K562 (cell line): ENCODE measurements at regions not wholly inside any gene's neighbourhood (a gene's known extent, or its start where the extent isn't known, plus 50 kb on each side); places are given as distances from the start of the nearest gene placed in this dataset.

Experiments used
- ATAC-seq: fragments of 200-7000 bp; cut with Tn5 transposase; 3 replicates; pipeline ENCODE4 v1.9.1; 2020; ENCODE audit warnings: moderate library complexity
- BruUV-seq: library from RNA; stranded (reverse); fragments of 400-500 nt; replicated peaks from 2 replicates; lab custom pipeline; 2021; lab: Mats Ljungman, UMichigan
- CTCF ChIA-PET: fragments of 300-600 bp; formaldehyde crosslinking; extraction: SDS; loops from one replicate; lab custom pipeline; 2021; ENCODE audit warnings: low intra/inter-chr PET ratio; lab: Yijun Ruan, JAX
- POLR2A ChIA-PET: fragments of 300-600, 350-650 bp; sonication (Branson Sonifier 250); formaldehyde crosslinking; extraction: SDS; loops from one replicate; lab custom pipeline; 2021; ENCODE audit warnings: antibody characterized with exemption, inconsistent platforms; lab: Yijun Ruan, JAX
- DNase-seq, 4 experiments: peaks; one replicate each; pipeline versions ENCODE4 v3.0.0 to v3.0.0-alpha.2; 2011 to 2018; ENCODE audit warnings: low spot score in 3 of 4, mixed read lengths in 3 of 4; ENCODE audit errors: extremely low read depth in 1 of 4
- FAIRE-seq: peaks from 2 replicates; lab custom pipeline; 2011; peaks lifted over from hg19 to GRCh38; lab: Jason Lieb, UNC
- H2AFZ ChIP-seq: 2 replicates; pipeline ENCODE4 v1.6.0; 2011; ENCODE audit warnings: low read depth, low read length, control low read depth, inconsistent platforms
- H3K27ac ChIP-seq: fragments of 200-600 bp; 3 replicates; pipeline ENCODE4 v1.8.0; 2011; ENCODE audit warnings: low read depth, mild to moderate bottlenecking, control low read depth, inconsistent platforms, low read length, moderate library complexity, mixed read lengths; ENCODE audit errors: extremely low read depth
- H3K27me3 ChIP-seq, 2 experiments: fragments of 300-600 bp in 1 of 2; 2 replicates in 1 of 2; 3 replicates in 1 of 2; pipeline versions ENCODE4 v1.6.0 to v1.8.0; 2011; ENCODE audit warnings: inconsistent platforms in 2 of 2, low read length in 2 of 2, mild to moderate bottlenecking in 1 of 2, mixed read lengths in 1 of 2, moderate library complexity in 1 of 2; ENCODE audit not compliant: control insufficient read depth in 2 of 2, insufficient read depth in 2 of 2
- H3K36me3 ChIP-seq: fragments of 300-600 bp; 3 replicates; pipeline ENCODE4 v1.8.0; 2011; ENCODE audit warnings: mild to moderate bottlenecking, low read length, inconsistent platforms; ENCODE audit not compliant: control insufficient read depth, insufficient read depth
- H3K4me1 ChIP-seq, 2 experiments: fragments of 200-600 bp in 1 of 2; replicated peaks in 1 of 2; 2 replicates in 1 of 2; 3 replicates in 1 of 2; pipeline versions ENCODE4 v1.5.1 to v1.8.0; 2011; ENCODE audit warnings: inconsistent platforms in 2 of 2, low read length in 2 of 2, mild to moderate bottlenecking in 1 of 2, mixed read lengths in 1 of 2, moderate library complexity in 1 of 2; ENCODE audit not compliant: control insufficient read depth in 2 of 2, insufficient read depth in 2 of 2
- H3K4me2 ChIP-seq: 2 replicates; pipeline ENCODE4 v1.6.1; 2011; ENCODE audit warnings: low read length, control low read depth, inconsistent platforms, mixed read lengths; ENCODE audit not compliant: insufficient read depth
- H3K4me3 ChIP-seq: fragments of 200-600 bp; sonication (generic), shearing (Covaris generic); 2 replicates; pipeline ENCODE4 v1.5.1; 2016; ENCODE audit warnings: control low read depth, inconsistent platforms
- H3K79me2 ChIP-seq: fragments of 200-600 bp; 3 replicates; pipeline ENCODE4 v1.8.0; 2011; ENCODE audit warnings: low read length, inconsistent platforms; ENCODE audit not compliant: control insufficient read depth, insufficient read depth
- H3K9ac ChIP-seq, 2 experiments: 2 replicates each; pipeline versions ENCODE4 v1.6.0 to v1.6.1; 2011; ENCODE audit warnings: low read depth in 2 of 2, low read length in 2 of 2, control low read depth in 1 of 2, inconsistent platforms in 1 of 2, mild to moderate bottlenecking in 1 of 2, mixed read lengths in 1 of 2; ENCODE audit not compliant: insufficient read depth in 1 of 2
- H3K9me1 ChIP-seq: one replicate; pipeline ENCODE4 v1.6.0; 2011; ENCODE audit warnings: inconsistent platforms, mild to moderate bottlenecking, low read length, moderate library complexity; ENCODE audit not compliant: control insufficient read depth, insufficient read depth
- H3K9me3 ChIP-seq: replicated peaks from 2 replicates; pipeline ENCODE4 v1.5.1; 2011; ENCODE audit warnings: low read depth, low read length, inconsistent platforms; ENCODE audit not compliant: control insufficient read depth, insufficient read depth
- H4K20me1 ChIP-seq: replicated peaks from 2 replicates; pipeline ENCODE4 v1.6.1; 2011; ENCODE audit warnings: low read length, inconsistent platforms, mixed read lengths; ENCODE audit not compliant: control insufficient read depth, insufficient read depth
- CAMTA2 ChIP-seq: fragments of 250-450 bp; sonication (Bioruptor Pico); conservative IDR thresholded peaks from 2 replicates; pipeline ENCODE4 v1.5.1; 2022
- JUN ChIP-seq, 2 experiments: sonication (generic) in 1 of 2; formaldehyde crosslinking in 1 of 2; IDR thresholded peaks; 2 replicates each; pipeline versions ENCODE4 v1.6.1 to v1.8.0; 2012 to 2022; ENCODE audit warnings: borderline replicate concordance in 2 of 2, mild to moderate bottlenecking in 2 of 2, improper control_type of control experiment in 1 of 2, low read depth in 1 of 2, low read length in 1 of 2, missing genetic modification reagents in 1 of 2
- NFIX ChIP-seq: fragments of 250-450 bp; sonication (Bioruptor Pico); IDR thresholded peaks from 2 replicates; pipeline ENCODE4 v1.4.0; 2020; ENCODE audit warnings: low read depth, mild to moderate bottlenecking, moderate library complexity
- PHB2 ChIP-seq: fragments of 450-650 bp; IDR thresholded peaks from 2 replicates; pipeline ENCODE4 v1.6.1; 2017; ENCODE audit warnings: low read depth
- SIRT6 ChIP-seq: IDR thresholded peaks from one replicate; pipeline ENCODE4 v1.6.1; 2012; ENCODE audit warnings: low read depth, mild to moderate bottlenecking, control low read depth, inconsistent platforms, low read length, moderate library complexity
- SNAPC5 ChIP-seq: fragments of 250-450 bp; sonication (Bioruptor Pico); IDR thresholded peaks from 2 replicates; pipeline ENCODE4 v1.8.0; 2021; ENCODE audit warnings: moderate library complexity, mild to moderate bottlenecking, inconsistent platforms
- SRSF9 ChIP-seq: fragments of 200-400 bp; formaldehyde crosslinking; IDR thresholded peaks from 2 replicates; pipeline ENCODE4 v1.6.1; 2017; ENCODE audit warnings: low read depth, low read length, borderline replicate concordance
- ZNF124 ChIP-seq: sonication (generic); formaldehyde crosslinking; IDR thresholded peaks from 2 replicates; pipeline ENCODE4 v1.8.1; 2022; ENCODE audit warnings: missing genetic modification reagents
- ZNF318 ChIP-seq, 2 experiments: fragments of 450-650 bp; IDR thresholded peaks; 2 replicates each; pipeline ENCODE4 v1.6.1; 2016; ENCODE audit warnings: mild to moderate bottlenecking in 2 of 2, borderline replicate concordance in 1 of 2, low read depth in 1 of 2, moderate library complexity in 1 of 2
- ZNF436 ChIP-seq: fragments of 250-450, 450-650 bp; sonication (Bioruptor Pico); formaldehyde crosslinking; IDR thresholded peaks from 2 replicates; pipeline ENCODE4 v1.7.0; 2020; ENCODE audit warnings: mild to moderate bottlenecking
- ZNF551 ChIP-seq: fragments of 250-450 bp; sonication (Bioruptor Pico); IDR thresholded peaks from 2 replicates; pipeline ENCODE4 v1.5.0; 2021; ENCODE audit warnings: mild to moderate bottlenecking, moderate library complexity
- ZNF561 ChIP-seq: fragments of 450-650 bp; formaldehyde crosslinking; conservative IDR thresholded peaks from 2 replicates; pipeline ENCODE4 v1.4.0; 2020; ENCODE audit warnings: mild to moderate bottlenecking, moderate library complexity
- WGBS: fragments of 100-300 bp; shearing (Covaris generic); methylation state at CpG from one replicate; pipeline ENCODE4 v1.1.6; 2016; ENCODE audit warnings: low coverage, mixed read lengths; ENCODE audit not compliant: insufficient coverage; ENCODE audit errors: missing lambda C conversion rate; 5-methylcytosine and 5-hydroxymethylcytosine counted together
- in situ Hi-C: fragments of 300-500 bp; cut with MboI; formaldehyde crosslinking; loops from 4 replicates; pipeline ENCODE4 v1.15.0; 2018; ENCODE audit warnings: inconsistent platforms, mixed read lengths
- intact Hi-C: fragments of 100-400 bp; cut with micrococcal nuclease; formaldehyde crosslinking; loops from 2 replicates; pipeline ENCODE4 v1.14.2; 2022
- TF ChIP-seq, protein P1 (sequence below): fragments of 450-650 bp; formaldehyde crosslinking; IDR thresholded peaks from 2 replicates; pipeline ENCODE4 v1.4.0; 2020; ENCODE audit warnings: mild to moderate bottlenecking, mixed read lengths

GRCh38 chr1:198904321-198904720 lies 265.5 kb downstream of the PTPRC start:
- Histone ChIP-seq H3K36me3 (no peaks in the 10 kb centered on the region), H3K9ac (no peak overlapping the region), H3K4me2 (no peak overlapping the region), H4K20me1 (no peaks in the 10 kb centered on the region), H2AFZ (no peak overlapping the region), H3K9me3 (no peaks in the 10 kb centered on the region), H3K4me1 (no peaks in the 10 kb centered on the region), H3K9me1 (no peaks in the 10 kb centered on the region), H3K79me2 (no peaks in the 10 kb centered on the region), H3K4me3 (no peak overlapping the region), H3K27me3 (no peaks in the 10 kb centered on the region), H3K27ac (no peak overlapping the region)
- BruUV-seq, result no TSS peak
- intact Hi-C loops, result no loop called here
- CTCF ChIA-PET, result no interaction called here
- DNase-seq (no peak), ATAC-seq (no peak), FAIRE-seq (no peak)
- in situ Hi-C loops, result no loop called here
- WGBS, result 0% methylated on average over 2 of the region's 2 CpGs
- POLR2A ChIA-PET, result no interaction called here
- TF ChIP-seq PHB2 (no peak), ZNF318 (IDR thresholded peaks at IDR 0.05; ENCODE audit: borderline replicate concordance in 1 of 2, low read depth in 1 of 2) (no peak), SIRT6 (no peak), ZNF436 (CRISPR knock-in tag) (no peak), SNAPC5 (no peak), ZNF561 (CRISPR knock-in tag) (no peak), SRSF9 (no peak), NFIX (CRISPR knock-in tag) (no peak), ZNF551 (CRISPR knock-in tag) (no peak), JUN (IDR thresholded peaks at IDR 0.05; ENCODE audit: borderline replicate concordance, low read depth, low read length) (no peak), JUN (CRISPR knock-in tag; IDR thresholded peaks at IDR 0.05; ENCODE audit: borderline replicate concordance) (no peak), ZNF124 (CRISPR knock-in tag) (no peak), CAMTA2 (CRISPR knock-in tag) (no peak)
- TF ChIP-seq, protein P1, sequence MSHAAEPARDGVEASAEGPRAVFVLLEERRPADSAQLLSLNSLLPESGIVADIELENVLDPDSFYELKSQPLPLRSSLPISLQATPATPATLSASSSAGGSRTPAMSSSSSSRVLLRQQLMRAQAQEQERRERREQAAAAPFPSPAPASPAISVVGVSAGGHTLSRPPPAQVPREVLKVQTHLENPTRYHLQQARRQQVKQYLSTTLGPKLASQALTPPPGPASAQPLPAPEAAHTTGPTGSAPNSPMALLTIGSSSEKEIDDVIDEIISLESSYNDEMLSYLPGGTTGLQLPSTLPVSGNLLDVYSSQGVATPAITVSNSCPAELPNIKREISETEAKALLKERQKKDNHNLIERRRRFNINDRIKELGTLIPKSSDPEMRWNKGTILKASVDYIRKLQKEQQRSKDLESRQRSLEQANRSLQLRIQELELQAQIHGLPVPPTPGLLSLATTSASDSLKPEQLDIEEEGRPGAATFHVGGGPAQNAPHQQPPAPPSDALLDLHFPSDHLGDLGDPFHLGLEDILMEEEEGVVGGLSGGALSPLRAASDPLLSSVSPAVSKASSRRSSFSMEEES, result no peak
